Fibroblast of mammary gland (primary cell): ENCODE measurements at regions not wholly inside any gene's neighbourhood (a gene's known extent, or its start where the extent isn't known, plus 50 kb on each side); places are given as distances from the start of the nearest gene placed in this dataset.

Experiments used
- DNase-seq: peaks from one replicate; pipeline ENCODE4 v3.0.0-alpha.2; 2010; ENCODE audit warnings: low read depth
- H3K4me3 ChIP-seq: 2 replicates; pipeline ENCODE4 v1.5.1; 2011; ENCODE audit warnings: low read depth, mild to moderate bottlenecking, low read length, moderate library complexity; ENCODE audit not compliant: control insufficient read depth
- CTCF ChIP-seq: conservative IDR thresholded peaks from 2 replicates; pipeline ENCODE4 v1.5.1; 2011; ENCODE audit warnings: low read depth, low read length, inconsistent platforms; ENCODE audit not compliant: control insufficient read depth, insufficient read depth

- peak; percentile 75 for DNase-seq
- no peak overlapping the region for H3K4me3 ChIP-seq
- TF ChIP-seq CTCF: no peak
These were observed 311.3 kb upstream of the NT5C1B start for GRCh38 chr2:18900691-18901141.

GRCh38 chr2:18899725-18900124, 310.4 kb upstream of the NT5C1B start:
- no peak overlapping the region for H3K4me3 ChIP-seq
- no peak for TF ChIP-seq CTCF
- peak; percentile 32 for DNase-seq

GRCh38 chr2:18898271-18898670, 308.9 kb upstream of the NT5C1B start:
- H3K4me3 ChIP-seq: no peak overlapping the region
- TF ChIP-seq CTCF: no peak
- peak; percentile 51 for DNase-seq

- TF ChIP-seq CTCF: no peak
- no peak overlapping the region for H3K4me3 ChIP-seq
- DNase-seq: peak; percentile 71
These were observed 306.9 kb upstream of the NT5C1B start for GRCh38 chr2:18896125-18896764.

GRCh38 chr2:18891600-18892345, 302.4 kb upstream of the NT5C1B start:
- TF ChIP-seq CTCF: no peak
- DNase-seq: peak; percentile 25
- no peak overlapping the region for H3K4me3 ChIP-seq

GRCh38 chr2:18889565-18890332, 300.4 kb upstream of the NT5C1B start:
- DNase-seq: peak; percentile 56
- no peak for TF ChIP-seq CTCF
- H3K4me3 ChIP-seq: no peak overlapping the region
